ENCODE measurements at regions not wholly inside any gene's neighbourhood (a gene's known extent, or its start where the extent isn't known, plus 50 kb on each side); places are given as distances from the start of the nearest gene placed in this dataset.

GRCh38 chr5:125059255-125060002 lies 313.0 kb upstream of the ZNF608 start:
- H3K27me3 ChIP-seq (ENCODE audit: low read depth) = no peaks in the 10 kb centered on the region
- TF ChIP-seq CTCF (IDR thresholded peaks at IDR 0.05) = no peak
- H3K4me3 ChIP-seq = no peak overlapping the region
- DNase-seq (no peak), ATAC-seq (no peak)
- intact Hi-C loops (cut with DNase I) = no loop called here
- H3K4me1 ChIP-seq = no peaks in the 10 kb centered on the region
- no peaks in the 10 kb centered on the region for H3K9me3 ChIP-seq
- no peaks in the 10 kb centered on the region for H3K36me3 ChIP-seq
- no peak overlapping the region for H3K27ac ChIP-seq

GRCh38 chr5:125061726-125062125 lies 315.3 kb upstream of the ZNF608 start:
- H3K27ac ChIP-seq = no peak overlapping the region
- ATAC-seq (no peak), DNase-seq (no peak)
- intact Hi-C loops (cut with DNase I) = no loop called here
- no peak for TF ChIP-seq CTCF (IDR thresholded peaks at IDR 0.05)
- no peaks in the 10 kb centered on the region for H3K36me3 ChIP-seq
- no peak overlapping the region for H3K4me3 ChIP-seq
- no peaks in the 10 kb centered on the region for H3K9me3 ChIP-seq
- H3K4me1 ChIP-seq = no peaks in the 10 kb centered on the region
- no peaks in the 10 kb centered on the region for H3K27me3 ChIP-seq (ENCODE audit: low read depth)

GRCh38 chr5:125064621-125065438 lies 318.4 kb upstream of the ZNF608 start:
- ATAC-seq (no peak), DNase-seq (no peak)
- Histone ChIP-seq H3K4me3 (no peak overlapping the region), H3K27me3 (ENCODE audit: low read depth) (no peaks in the 10 kb centered on the region), H3K36me3 (no peaks in the 10 kb centered on the region), H3K4me1 (no peaks in the 10 kb centered on the region), H3K9me3 (no peaks in the 10 kb centered on the region), H3K27ac (no peak overlapping the region)
- TF ChIP-seq CTCF (IDR thresholded peaks at IDR 0.05) = no peak
- intact Hi-C loops (cut with DNase I) = no loop called here

GRCh38 chr5:125065741-125066140 lies 319.3 kb upstream of the ZNF608 start:
- Histone ChIP-seq H3K27ac (no peak overlapping the region), H3K27me3 (ENCODE audit: low read depth) (no peaks in the 10 kb centered on the region), H3K4me3 (no peak overlapping the region), H3K4me1 (no peaks in the 10 kb centered on the region), H3K9me3 (no peaks in the 10 kb centered on the region), H3K36me3 (no peaks in the 10 kb centered on the region)
- no peak for TF ChIP-seq CTCF (IDR thresholded peaks at IDR 0.05)
- intact Hi-C loops (cut with DNase I) = no loop called here
- DNase-seq = no peak
- no peak for ATAC-seq

- no peak for TF ChIP-seq CTCF (IDR thresholded peaks at IDR 0.05)
- Histone ChIP-seq H3K27me3 (ENCODE audit: low read depth) (no peaks in the 10 kb centered on the region), H3K27ac (no peak overlapping the region), H3K4me3 (no peak overlapping the region), H3K4me1 (no peaks in the 10 kb centered on the region), H3K9me3 (no peaks in the 10 kb centered on the region), H3K36me3 (no peaks in the 10 kb centered on the region)
- intact Hi-C loops (cut with DNase I) = no loop called here
- DNase-seq = no peak
- no peak for ATAC-seq
These were observed 324.5 kb upstream of the ZNF608 start for GRCh38 chr5:125070961-125071360.
